ENCODE measurements at regions not wholly inside any gene's neighbourhood (a gene's known extent, or its start where the extent isn't known, plus 50 kb on each side); places are given as distances from the start of the nearest gene placed in this dataset.

DNA sequence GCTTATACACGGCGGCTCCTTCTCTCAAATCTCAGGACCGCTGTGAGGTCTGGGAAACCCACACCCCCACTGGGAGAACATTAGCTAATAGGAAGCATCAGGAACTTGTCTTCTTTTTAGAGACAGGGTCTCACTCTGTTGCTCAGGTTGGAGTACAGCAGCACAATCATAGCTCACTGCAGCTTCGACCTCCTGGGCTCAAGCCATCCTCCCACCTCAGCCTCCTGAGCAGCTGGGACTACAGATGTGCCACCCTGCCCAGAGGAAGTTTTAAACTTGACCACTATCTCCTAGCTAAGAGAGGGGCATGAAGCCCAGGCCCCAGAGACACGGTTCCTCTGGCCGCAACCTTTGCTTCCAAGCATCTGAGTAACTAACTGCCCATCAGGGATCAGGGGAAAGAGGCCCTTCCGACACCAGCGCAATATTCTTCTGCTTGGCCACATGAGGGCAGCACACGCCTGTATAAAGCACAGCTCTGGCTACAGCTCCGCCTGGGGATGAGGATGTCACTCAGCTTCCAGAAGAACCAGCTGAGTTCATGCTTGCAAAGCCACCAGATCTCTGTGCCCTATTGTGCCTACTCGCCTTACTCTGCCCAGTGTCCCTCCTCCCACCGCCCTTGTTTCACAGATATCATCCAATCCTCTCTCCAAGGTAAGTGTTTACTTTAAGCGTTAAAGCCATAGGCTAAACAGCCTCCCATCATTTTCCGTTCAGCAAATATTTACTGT, 57.6 kb upstream of the SLC6A11 start:
- H3K9me3 ChIP-seq (ENCODE audit: insufficient read depth, low read length): no peaks in the 10 kb centered on the region
- H4K20me1 ChIP-seq (ENCODE audit: low read depth, low read length): no peaks in the 10 kb centered on the region
- H3K4me3 ChIP-seq (ENCODE audit: insufficient read depth, low read length, poor library complexity, severe bottlenecking): no peak overlapping the region
- no peak overlapping the region for H3K4me2 ChIP-seq (ENCODE audit: low read depth, low read length, poor library complexity, severe bottlenecking)
- H3F3A ChIP-seq (ENCODE audit: insufficient read depth): no peaks in the 10 kb centered on the region
- no peak overlapping the region for H3K27ac ChIP-seq (ENCODE audit: low read depth, low read length)
- H2AFZ ChIP-seq (ENCODE audit: low read depth, low read length, severe bottlenecking): no peak overlapping the region
- no peaks in the 10 kb centered on the region for H3K9me2 ChIP-seq (replicated peaks; ENCODE audit: insufficient read depth, low read length)
- TF ChIP-seq, protein P1, sequence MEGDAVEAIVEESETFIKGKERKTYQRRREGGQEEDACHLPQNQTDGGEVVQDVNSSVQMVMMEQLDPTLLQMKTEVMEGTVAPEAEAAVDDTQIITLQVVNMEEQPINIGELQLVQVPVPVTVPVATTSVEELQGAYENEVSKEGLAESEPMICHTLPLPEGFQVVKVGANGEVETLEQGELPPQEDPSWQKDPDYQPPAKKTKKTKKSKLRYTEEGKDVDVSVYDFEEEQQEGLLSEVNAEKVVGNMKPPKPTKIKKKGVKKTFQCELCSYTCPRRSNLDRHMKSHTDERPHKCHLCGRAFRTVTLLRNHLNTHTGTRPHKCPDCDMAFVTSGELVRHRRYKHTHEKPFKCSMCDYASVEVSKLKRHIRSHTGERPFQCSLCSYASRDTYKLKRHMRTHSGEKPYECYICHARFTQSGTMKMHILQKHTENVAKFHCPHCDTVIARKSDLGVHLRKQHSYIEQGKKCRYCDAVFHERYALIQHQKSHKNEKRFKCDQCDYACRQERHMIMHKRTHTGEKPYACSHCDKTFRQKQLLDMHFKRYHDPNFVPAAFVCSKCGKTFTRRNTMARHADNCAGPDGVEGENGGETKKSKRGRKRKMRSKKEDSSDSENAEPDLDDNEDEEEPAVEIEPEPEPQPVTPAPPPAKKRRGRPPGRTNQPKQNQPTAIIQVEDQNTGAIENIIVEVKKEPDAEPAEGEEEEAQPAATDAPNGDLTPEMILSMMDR (IDR thresholded peaks at IDR 0.05; ENCODE audit: insufficient read depth, low read length, poor library complexity, severe bottlenecking): peak; percentile 27
- no peak for TF ChIP-seq EZH2phosphoT487 (conservative IDR thresholded peaks at IDR 0.05; ENCODE audit: low read length)
- H3K36me3 ChIP-seq (ENCODE audit: low read length): no peaks in the 10 kb centered on the region
- no peaks in the 10 kb centered on the region for H3K27me3 ChIP-seq (ENCODE audit: low read length)
- H3K9ac ChIP-seq (ENCODE audit: low read length): no peak overlapping the region
- H3K79me2 ChIP-seq (ENCODE audit: insufficient read depth, low read length): no peaks in the 10 kb centered on the region

DNA sequence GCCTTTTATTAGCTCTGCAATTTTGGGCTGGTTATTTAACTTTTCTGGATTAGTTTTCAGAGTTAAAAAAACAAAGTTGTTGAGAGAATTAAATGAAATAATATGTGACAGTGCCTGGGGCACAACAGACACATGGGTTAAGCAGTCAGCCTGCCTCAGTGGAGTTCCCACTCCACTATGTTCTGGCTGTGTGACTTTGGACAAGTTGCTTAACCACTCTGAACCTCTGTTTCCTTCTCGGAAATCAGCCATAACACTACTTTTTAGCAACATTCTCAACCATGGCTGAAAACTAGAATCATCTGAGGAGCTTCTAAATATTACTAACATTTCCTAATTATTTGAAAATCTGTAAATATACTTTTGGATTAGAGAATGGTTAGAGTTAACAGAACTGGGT, 56.5 kb upstream of the SLC6A11 start:
- H3K4me3 ChIP-seq (ENCODE audit: insufficient read depth, low read length, poor library complexity, severe bottlenecking): no peak overlapping the region
- H3K9me3 ChIP-seq (ENCODE audit: insufficient read depth, low read length): no peaks in the 10 kb centered on the region
- H3F3A ChIP-seq (ENCODE audit: insufficient read depth): no peaks in the 10 kb centered on the region
- no peaks in the 10 kb centered on the region for H3K79me2 ChIP-seq (ENCODE audit: insufficient read depth, low read length)
- no peaks in the 10 kb centered on the region for H3K9me2 ChIP-seq (replicated peaks; ENCODE audit: insufficient read depth, low read length)
- no peak overlapping the region for H3K27ac ChIP-seq (ENCODE audit: low read depth, low read length)
- H2AFZ ChIP-seq (ENCODE audit: low read depth, low read length, severe bottlenecking): no peak overlapping the region
- no peaks in the 10 kb centered on the region for H3K27me3 ChIP-seq (ENCODE audit: low read length)
- H3K9ac ChIP-seq (ENCODE audit: low read length): no peak overlapping the region
- no peaks in the 10 kb centered on the region for H4K20me1 ChIP-seq (ENCODE audit: low read depth, low read length)
- H3K36me3 ChIP-seq (ENCODE audit: low read length): no peaks in the 10 kb centered on the region
- no peak overlapping the region for H3K4me2 ChIP-seq (ENCODE audit: low read depth, low read length, poor library complexity, severe bottlenecking)
- no peak for TF ChIP-seq EZH2phosphoT487 (conservative IDR thresholded peaks at IDR 0.05; ENCODE audit: low read length)
- TF ChIP-seq, protein P1 (IDR thresholded peaks at IDR 0.05; ENCODE audit: insufficient read depth, low read length, poor library complexity, severe bottlenecking): no peak

DNA sequence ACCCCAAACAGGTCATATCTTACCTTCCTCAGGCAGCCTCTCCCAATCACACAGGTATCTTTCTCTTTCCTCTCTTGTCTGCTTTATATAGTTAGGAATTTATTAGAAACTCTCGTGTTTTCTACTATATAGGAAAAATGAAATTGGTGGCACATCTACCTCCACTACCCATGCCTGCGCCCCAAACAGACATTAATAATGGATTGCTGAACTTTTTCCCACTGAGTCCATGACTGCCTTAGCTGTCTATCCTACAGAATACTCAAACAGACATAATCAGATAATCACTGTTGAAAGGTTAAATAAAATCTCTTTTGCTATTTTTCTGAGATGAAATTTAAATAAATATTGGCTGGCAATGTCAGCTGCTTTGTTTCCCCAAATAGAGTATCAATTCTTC, 55.8 kb upstream of the SLC6A11 start:
- no peaks in the 10 kb centered on the region for H4K20me1 ChIP-seq (ENCODE audit: low read depth, low read length)
- H3K9ac ChIP-seq (ENCODE audit: low read length): no peak overlapping the region
- H3K9me3 ChIP-seq (ENCODE audit: insufficient read depth, low read length): no peaks in the 10 kb centered on the region
- no peaks in the 10 kb centered on the region for H3F3A ChIP-seq (ENCODE audit: insufficient read depth)
- no peaks in the 10 kb centered on the region for H3K79me2 ChIP-seq (ENCODE audit: insufficient read depth, low read length)
- H2AFZ ChIP-seq (ENCODE audit: low read depth, low read length, severe bottlenecking): no peak overlapping the region
- H3K4me3 ChIP-seq (ENCODE audit: insufficient read depth, low read length, poor library complexity, severe bottlenecking): no peak overlapping the region
- H3K27me3 ChIP-seq (ENCODE audit: low read length): no peaks in the 10 kb centered on the region
- no peak overlapping the region for H3K27ac ChIP-seq (ENCODE audit: low read depth, low read length)
- H3K36me3 ChIP-seq (ENCODE audit: low read length): no peaks in the 10 kb centered on the region
- no peak overlapping the region for H3K4me2 ChIP-seq (ENCODE audit: low read depth, low read length, poor library complexity, severe bottlenecking)
- H3K9me2 ChIP-seq (replicated peaks; ENCODE audit: insufficient read depth, low read length): no peaks in the 10 kb centered on the region
- TF ChIP-seq, protein P1 (IDR thresholded peaks at IDR 0.05; ENCODE audit: insufficient read depth, low read length, poor library complexity, severe bottlenecking): no peak
- no peak for TF ChIP-seq EZH2phosphoT487 (conservative IDR thresholded peaks at IDR 0.05; ENCODE audit: low read length)

All from SU-DHL-6 (cell line).